Peyer's patch (tissue), 4 donors: ENCODE measurements at regions not wholly inside any gene's neighbourhood (a gene's known extent, or its start where the extent isn't known, plus 50 kb on each side); places are given as distances from the start of the nearest gene placed in this dataset.

ENCODE experiments used
- DNase-seq, 3 donors: peaks; one replicate each; pipeline ENCODE4 v3.0.0-alpha.2; 2017 to 2019
- H3K27ac ChIP-seq, 4 donors: fragments of 200-600 bp; sonication (generic); one replicate each; pipeline ENCODE4 v1.5.1; 2016 to 2019
- H3K27me3 ChIP-seq, 2 donors: fragments of 200-600 bp; sonication (generic); one replicate each; pipeline ENCODE4 v1.5.1; 2019
- H3K36me3 ChIP-seq, 3 donors: fragments of 200-600 bp; sonication (generic); one replicate each; pipeline ENCODE4 v1.5.1; 2016 to 2019
- H3K4me1 ChIP-seq, 4 donors: fragments of 200-600 bp; sonication (generic); one replicate each; pipeline ENCODE4 v1.5.1; 2016 to 2019
- H3K4me3 ChIP-seq, 4 donors: fragments of 200-600 bp; sonication (generic); 1 replicate in 3 of 4; 2 replicates in 1 of 4; pipeline ENCODE4 v1.5.1; 2016 to 2019; ENCODE audit warnings: mild to moderate bottlenecking in 1 of 4
- H3K9me3 ChIP-seq, 4 donors: fragments of 200-600 bp; sonication (generic); one replicate each; pipeline ENCODE4 v1.5.1; 2016 to 2019; ENCODE audit warnings: mild to moderate bottlenecking in 1 of 4
- POLR2A ChIP-seq, 2 donors: fragments of 450-650 bp; IDR thresholded peaks; one replicate each; pipeline ENCODE4 v1.5.1; 2017; ENCODE audit warnings: antibody characterized with exemption in 2 of 2, mild to moderate bottlenecking in 2 of 2, moderate library complexity in 2 of 2
- TF ChIP-seq, protein P1 (sequence below), 6 experiments: fragments of 450-650 bp in 4 of 6; fragments of 200-600 bp in 2 of 6; sonication (generic) in 1 of 6; IDR thresholded peaks; one replicate each; pipeline ENCODE4 v1.5.1; 2017 to 2019; ENCODE audit warnings: antibody characterized with exemption in 6 of 6, mild to moderate bottlenecking in 3 of 6, moderate library complexity in 1 of 6

DNA sequence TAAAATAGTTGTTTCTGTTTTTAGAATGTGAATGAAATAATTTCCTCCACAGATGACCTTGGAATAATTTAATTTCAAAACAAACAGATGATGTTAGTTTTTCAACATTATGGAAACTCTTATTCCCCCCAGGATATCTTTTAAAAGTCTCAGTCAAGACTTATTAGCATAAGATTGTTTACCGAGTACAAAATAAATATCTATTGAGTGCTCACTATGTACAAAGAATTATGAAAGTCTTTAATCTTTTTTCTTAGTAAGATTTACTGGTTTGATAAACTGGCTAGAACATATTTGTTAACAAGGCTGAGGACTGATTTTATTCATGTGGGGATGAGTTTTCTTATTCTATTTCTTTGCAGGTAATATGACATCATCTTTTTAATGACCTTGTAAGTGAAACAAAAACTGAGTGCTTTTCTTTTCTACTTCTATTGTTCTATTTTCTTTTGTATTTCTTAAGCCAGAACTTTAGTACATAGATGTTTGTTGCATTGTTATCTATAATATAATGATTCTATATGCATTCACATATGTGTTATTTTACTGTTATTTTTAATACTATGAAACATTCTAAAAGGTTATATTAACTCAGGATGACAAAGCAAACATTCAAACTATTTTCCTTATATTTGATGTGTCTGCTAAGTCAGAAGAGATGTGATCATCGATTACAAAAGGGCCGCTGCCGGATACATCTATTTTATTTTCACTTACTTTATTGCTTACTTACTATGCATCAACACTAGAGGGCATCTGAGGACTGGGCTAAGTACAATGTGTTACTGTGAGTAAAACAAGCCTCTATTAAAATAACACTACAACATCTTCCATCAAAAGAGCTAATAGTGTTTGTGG, 111.0 kb upstream of the ARHGAP42 start:
- Histone ChIP-seq H3K9me3 (no peaks in the 10 kb centered on the region), H3K27me3 (no peaks in the 10 kb centered on the region), H3K4me3 (no peak overlapping the region), H3K27ac (no peak overlapping the region), H3K36me3 (no peaks in the 10 kb centered on the region), H3K4me1 (no peaks in the 10 kb centered on the region)
- no peak for DNase-seq
- no peak for TF ChIP-seq POLR2A (IDR thresholded peaks at IDR 0.05)
- TF ChIP-seq, protein P1, sequence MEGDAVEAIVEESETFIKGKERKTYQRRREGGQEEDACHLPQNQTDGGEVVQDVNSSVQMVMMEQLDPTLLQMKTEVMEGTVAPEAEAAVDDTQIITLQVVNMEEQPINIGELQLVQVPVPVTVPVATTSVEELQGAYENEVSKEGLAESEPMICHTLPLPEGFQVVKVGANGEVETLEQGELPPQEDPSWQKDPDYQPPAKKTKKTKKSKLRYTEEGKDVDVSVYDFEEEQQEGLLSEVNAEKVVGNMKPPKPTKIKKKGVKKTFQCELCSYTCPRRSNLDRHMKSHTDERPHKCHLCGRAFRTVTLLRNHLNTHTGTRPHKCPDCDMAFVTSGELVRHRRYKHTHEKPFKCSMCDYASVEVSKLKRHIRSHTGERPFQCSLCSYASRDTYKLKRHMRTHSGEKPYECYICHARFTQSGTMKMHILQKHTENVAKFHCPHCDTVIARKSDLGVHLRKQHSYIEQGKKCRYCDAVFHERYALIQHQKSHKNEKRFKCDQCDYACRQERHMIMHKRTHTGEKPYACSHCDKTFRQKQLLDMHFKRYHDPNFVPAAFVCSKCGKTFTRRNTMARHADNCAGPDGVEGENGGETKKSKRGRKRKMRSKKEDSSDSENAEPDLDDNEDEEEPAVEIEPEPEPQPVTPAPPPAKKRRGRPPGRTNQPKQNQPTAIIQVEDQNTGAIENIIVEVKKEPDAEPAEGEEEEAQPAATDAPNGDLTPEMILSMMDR (IDR thresholded peaks at IDR 0.05): peak in 5 of 6 experiments; percentile 60 to 93 (median 89)

DNA sequence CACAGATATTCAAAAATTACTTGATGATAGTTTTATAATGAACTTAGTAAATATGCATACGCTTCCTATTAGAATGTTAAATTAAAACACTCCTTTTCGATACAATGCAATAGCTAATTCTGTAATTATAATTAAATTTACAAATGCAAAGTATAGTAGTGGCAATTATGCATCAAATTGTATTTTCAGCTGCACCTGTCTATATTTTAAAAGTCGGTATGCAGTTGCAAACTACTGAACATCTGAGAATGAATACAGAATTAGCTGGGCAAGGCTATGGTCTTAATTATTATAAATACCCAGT, 110.4 kb upstream of the ARHGAP42 start:
- no peaks in the 10 kb centered on the region for H3K4me1 ChIP-seq
- H3K27me3 ChIP-seq: no peaks in the 10 kb centered on the region
- no peak for DNase-seq
- no peaks in the 10 kb centered on the region for H3K9me3 ChIP-seq
- H3K27ac ChIP-seq: no peak overlapping the region
- H3K4me3 ChIP-seq: no peak overlapping the region
- no peak for TF ChIP-seq POLR2A (IDR thresholded peaks at IDR 0.05)
- TF ChIP-seq, protein P1 (IDR thresholded peaks at IDR 0.05): no peak
- H3K36me3 ChIP-seq: no peaks in the 10 kb centered on the region

DNA sequence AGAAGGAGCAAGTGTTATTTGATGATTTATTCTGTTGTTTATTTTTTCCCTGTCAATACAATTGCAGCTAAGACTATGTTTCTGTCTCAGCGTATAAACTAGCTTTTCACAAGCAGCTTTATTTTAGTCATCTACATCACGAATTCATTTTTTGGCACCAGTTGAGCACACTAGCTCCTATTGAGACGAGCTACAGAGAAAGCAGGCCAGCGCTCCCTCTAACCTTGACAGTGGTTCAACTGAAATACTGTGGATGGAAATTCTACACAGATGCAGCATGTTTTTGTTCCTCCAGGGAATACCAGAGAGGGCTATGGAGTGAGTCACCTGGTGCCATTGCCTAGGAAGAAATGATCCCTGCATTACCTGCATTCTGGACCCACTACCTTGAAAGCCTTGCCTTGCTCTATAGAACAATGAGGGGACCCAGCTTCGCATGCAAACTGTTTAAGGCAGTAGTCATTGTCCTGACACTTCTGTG, 108.2 kb upstream of the ARHGAP42 start:
- Histone ChIP-seq H3K9me3 (no peaks in the 10 kb centered on the region), H3K27ac (no peak overlapping the region), H3K4me3 (no peak overlapping the region), H3K27me3 (no peaks in the 10 kb centered on the region), H3K36me3 (no peaks in the 10 kb centered on the region), H3K4me1 (no peaks in the 10 kb centered on the region)
- no peak for TF ChIP-seq POLR2A (IDR thresholded peaks at IDR 0.05)
- TF ChIP-seq, protein P1 (IDR thresholded peaks at IDR 0.05): no peak
- no peak for DNase-seq

DNA sequence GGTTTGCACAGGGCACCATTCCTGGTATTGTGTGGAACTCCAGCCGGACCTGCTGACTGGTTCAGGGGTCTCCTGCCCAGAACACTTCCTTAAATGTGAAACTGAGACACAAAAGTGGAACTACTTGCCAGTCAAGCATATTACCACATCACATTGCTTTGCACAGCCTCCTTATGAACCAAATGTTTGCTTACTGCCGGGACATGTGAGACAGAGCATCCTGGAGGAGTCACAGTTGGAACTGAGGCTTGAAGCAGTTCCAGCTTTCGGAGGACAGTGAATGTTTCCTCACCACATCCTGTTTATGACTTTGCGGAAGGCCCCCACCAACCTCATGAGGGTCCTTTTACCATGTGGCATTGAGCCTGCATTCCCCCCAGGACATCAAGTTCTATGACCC, 105.8 kb upstream of the ARHGAP42 start:
- Histone ChIP-seq H3K27me3 (no peaks in the 10 kb centered on the region), H3K27ac (no peak overlapping the region), H3K4me1 (no peaks in the 10 kb centered on the region), H3K36me3 (no peaks in the 10 kb centered on the region), H3K4me3 (no peak overlapping the region), H3K9me3 (no peaks in the 10 kb centered on the region)
- DNase-seq: peak in 1 of 3 donors; percentile 49
- TF ChIP-seq POLR2A (IDR thresholded peaks at IDR 0.05): no peak
- TF ChIP-seq, protein P1 (IDR thresholded peaks at IDR 0.05): no peak

DNA sequence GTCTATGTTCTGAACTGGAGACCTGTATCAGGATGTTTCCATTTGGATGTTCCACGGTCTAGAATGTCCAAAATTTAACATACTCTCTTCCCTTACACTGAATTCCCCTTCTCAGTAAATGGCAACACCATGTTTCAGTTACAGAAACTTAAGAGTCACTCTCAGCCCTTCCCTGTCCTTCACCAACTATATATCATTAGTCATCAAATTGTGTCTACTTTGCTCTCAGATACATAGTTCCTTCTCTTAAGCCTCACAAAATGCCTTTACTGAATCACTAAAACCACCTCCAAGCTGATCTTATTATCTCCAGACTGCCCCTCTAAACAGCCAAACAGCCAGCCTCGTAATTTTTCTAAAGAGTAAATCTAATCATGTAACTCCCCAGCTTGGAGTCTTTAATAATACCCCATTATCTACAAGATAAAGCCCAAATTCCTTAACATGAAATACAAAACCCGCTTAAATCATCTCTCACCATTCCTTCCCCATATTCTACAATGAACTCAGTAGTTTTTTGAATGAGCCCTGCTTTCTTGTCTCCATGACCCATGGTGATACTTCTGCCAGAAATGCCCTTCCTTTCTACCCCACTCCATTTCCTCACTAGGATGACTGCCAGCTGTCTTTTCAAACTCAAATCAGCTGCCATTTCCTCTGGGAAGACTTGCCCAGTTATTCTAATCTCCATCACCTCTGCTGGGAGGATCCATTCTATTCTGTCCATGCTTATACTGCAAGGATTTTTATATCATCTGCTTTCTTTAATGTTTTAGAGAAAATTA, 102.7 kb upstream of the ARHGAP42 start:
- H3K4me3 ChIP-seq: no peak overlapping the region
- H3K27me3 ChIP-seq: no peaks in the 10 kb centered on the region
- no peaks in the 10 kb centered on the region for H3K9me3 ChIP-seq
- TF ChIP-seq POLR2A (IDR thresholded peaks at IDR 0.05): no peak
- TF ChIP-seq, protein P1 (IDR thresholded peaks at IDR 0.05): no peak
- no peaks in the 10 kb centered on the region for H3K4me1 ChIP-seq
- no peak for DNase-seq
- no peaks in the 10 kb centered on the region for H3K36me3 ChIP-seq
- H3K27ac ChIP-seq: peak overlapping the region in 1 of 4 donors; percentile 18
